A549 (cell line): ENCODE measurements at regions not wholly inside any gene's neighbourhood (a gene's known extent, or its start where the extent isn't known, plus 50 kb on each side); places are given as distances from the start of the nearest gene placed in this dataset.

ENCODE experiments used
- EP300 ChIP-seq, 2 experiments: fragments of >200 bp; sonication (Bioruptor Twin); formaldehyde crosslinking; IDR thresholded peaks; 2 replicates in 1 of 2; 3 replicates in 1 of 2; pipeline ENCODE4 v1.6.1; 2016 to 2017
- JUN ChIP-seq, 2 experiments: fragments of >200 bp; sonication (Bioruptor Twin); formaldehyde crosslinking; IDR thresholded peaks; 2 replicates in 1 of 2; 3 replicates in 1 of 2; pipeline ENCODE4 v1.6.1; 2016 to 2017
- KDM5A ChIP-seq: fragments of 200-600 bp; sonication (generic); IDR thresholded peaks from 2 replicates; pipeline ENCODE4 v1.6.1; 2016; ENCODE audit warnings: antibody characterized with exemption, mild to moderate bottlenecking
- MAFK ChIP-seq: fragments of 450-650 bp; IDR thresholded peaks from 2 replicates; pipeline ENCODE4 v1.6.1; 2014; ENCODE audit not compliant: partially characterized antibody
- MAZ ChIP-seq: fragments of 150-350 bp; IDR thresholded peaks from 2 replicates; pipeline ENCODE4 v1.6.1; 2014; ENCODE audit warnings: antibody characterized with exemption, low read depth, low read length, borderline replicate concordance
- NFE2L2 ChIP-seq: fragments of 150-350 bp; conservative IDR thresholded peaks from 2 replicates; pipeline ENCODE4 v1.6.1; 2014; ENCODE audit warnings: low read length
- POLR2A ChIP-seq: IDR thresholded peaks from 2 replicates; pipeline ENCODE4 v1.6.1; 2012; ENCODE audit warnings: mild to moderate bottlenecking, low read length
- POLR2AphosphoS2 ChIP-seq: conservative IDR thresholded peaks from 2 replicates; pipeline ENCODE4 v1.6.1; 2012; ENCODE audit warnings: low read length, improper control_type of control experiment, inconsistent platforms
- TF ChIP-seq, protein P1 (sequence below): fragments of >200 bp; sonication (Bioruptor Twin); formaldehyde crosslinking; IDR thresholded peaks from 3 replicates; pipeline ENCODE4 v1.5.1; 2016

DNA sequence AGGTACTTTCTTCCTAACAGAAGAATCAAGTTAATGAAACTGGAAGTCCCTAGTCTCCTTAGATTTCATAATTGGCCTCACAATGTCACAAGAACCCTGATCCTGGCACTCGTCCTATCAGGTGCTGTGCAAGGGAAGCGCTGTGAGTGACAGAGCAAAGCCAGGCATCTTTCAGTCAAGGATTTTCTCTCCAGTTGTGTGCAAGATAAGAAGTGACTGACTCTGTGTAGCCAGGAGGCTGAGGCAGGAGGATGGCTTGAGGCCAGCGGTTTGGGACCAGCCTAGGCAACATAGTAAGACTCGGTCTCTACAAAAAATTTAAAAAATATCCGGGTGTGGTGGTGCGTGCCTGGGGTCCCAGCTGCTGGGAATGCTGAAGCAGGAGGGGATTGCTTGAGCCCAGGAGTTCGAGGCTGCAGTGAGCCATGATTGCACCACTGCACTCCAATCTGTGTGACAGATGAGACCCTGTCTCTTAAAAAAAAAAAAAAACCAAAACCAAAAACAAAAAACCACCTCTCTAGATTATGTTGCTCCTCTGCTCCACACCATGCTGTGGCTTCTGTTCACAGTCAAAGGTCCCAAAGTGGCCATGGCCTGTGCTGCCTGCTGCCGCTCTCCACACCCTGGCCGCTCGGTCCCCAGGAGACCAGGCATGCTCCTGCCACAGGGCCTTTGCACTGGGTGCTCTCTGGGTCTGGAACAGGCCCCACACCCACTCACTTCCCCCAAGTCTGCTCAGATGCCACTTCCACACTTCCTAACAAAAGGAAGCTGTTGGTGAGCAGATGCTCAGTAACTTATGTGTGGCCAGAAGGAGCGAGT is 54.2 kb upstream of the CLDN5 start:
- TF ChIP-seq NFE2L2 (no peak), EP300 (IDR thresholded peaks at IDR 0.05) (no peak), KDM5A (no peak), POLR2A (no peak), MAZ (no peak), JUN (IDR thresholded peaks at IDR 0.05) (no peak), POLR2AphosphoS2 (no peak), MAFK (no peak)
- TF ChIP-seq, protein P1, sequence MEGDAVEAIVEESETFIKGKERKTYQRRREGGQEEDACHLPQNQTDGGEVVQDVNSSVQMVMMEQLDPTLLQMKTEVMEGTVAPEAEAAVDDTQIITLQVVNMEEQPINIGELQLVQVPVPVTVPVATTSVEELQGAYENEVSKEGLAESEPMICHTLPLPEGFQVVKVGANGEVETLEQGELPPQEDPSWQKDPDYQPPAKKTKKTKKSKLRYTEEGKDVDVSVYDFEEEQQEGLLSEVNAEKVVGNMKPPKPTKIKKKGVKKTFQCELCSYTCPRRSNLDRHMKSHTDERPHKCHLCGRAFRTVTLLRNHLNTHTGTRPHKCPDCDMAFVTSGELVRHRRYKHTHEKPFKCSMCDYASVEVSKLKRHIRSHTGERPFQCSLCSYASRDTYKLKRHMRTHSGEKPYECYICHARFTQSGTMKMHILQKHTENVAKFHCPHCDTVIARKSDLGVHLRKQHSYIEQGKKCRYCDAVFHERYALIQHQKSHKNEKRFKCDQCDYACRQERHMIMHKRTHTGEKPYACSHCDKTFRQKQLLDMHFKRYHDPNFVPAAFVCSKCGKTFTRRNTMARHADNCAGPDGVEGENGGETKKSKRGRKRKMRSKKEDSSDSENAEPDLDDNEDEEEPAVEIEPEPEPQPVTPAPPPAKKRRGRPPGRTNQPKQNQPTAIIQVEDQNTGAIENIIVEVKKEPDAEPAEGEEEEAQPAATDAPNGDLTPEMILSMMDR = no peak
